ENCODE measurements at regions not wholly inside any gene's neighbourhood (a gene's known extent, or its start where the extent isn't known, plus 50 kb on each side); places are given as distances from the start of the nearest gene placed in this dataset.

GRCh38 chr2:236979664-236980063 is 106.0 kb upstream of the COPS8 start:
- DNase-seq (ENCODE audit: low spot score): no peak

GRCh38 chr2:236980961-236981360 is 104.7 kb upstream of the COPS8 start:
- peak; percentile 18 for DNase-seq (ENCODE audit: low spot score)

GRCh38 chr2:236981701-236982485 is 103.8 kb upstream of the COPS8 start:
- peak; percentile 77 for DNase-seq (ENCODE audit: low spot score)

- DNase-seq (ENCODE audit: low spot score): peak; percentile 26
These were observed 102.8 kb upstream of the COPS8 start for GRCh38 chr2:236982693-236983455.

DNA sequence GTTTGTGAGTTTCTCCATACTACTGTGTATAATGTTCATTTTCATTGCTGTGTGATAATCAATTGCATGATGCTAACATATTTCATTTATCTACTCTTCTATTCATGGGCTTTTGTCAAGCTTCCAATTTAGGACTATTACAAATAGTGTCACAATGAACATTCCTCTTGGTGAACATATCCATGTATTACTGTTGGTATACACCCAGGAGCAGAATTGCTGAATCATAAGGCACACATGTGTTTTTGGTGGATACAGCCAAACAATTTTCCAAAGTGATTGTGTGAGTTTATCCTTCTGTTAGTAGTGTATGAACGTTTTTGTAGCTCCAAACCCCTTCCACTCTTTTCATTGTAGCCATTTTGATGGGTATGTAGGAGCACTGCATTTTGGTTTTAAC is 101.6 kb upstream of the COPS8 start:
- DNase-seq (ENCODE audit: low spot score): no peak

GRCh38 chr2:236985761-236986339 is 99.8 kb upstream of the COPS8 start:
- no peak for DNase-seq (ENCODE audit: low spot score)

DNA sequence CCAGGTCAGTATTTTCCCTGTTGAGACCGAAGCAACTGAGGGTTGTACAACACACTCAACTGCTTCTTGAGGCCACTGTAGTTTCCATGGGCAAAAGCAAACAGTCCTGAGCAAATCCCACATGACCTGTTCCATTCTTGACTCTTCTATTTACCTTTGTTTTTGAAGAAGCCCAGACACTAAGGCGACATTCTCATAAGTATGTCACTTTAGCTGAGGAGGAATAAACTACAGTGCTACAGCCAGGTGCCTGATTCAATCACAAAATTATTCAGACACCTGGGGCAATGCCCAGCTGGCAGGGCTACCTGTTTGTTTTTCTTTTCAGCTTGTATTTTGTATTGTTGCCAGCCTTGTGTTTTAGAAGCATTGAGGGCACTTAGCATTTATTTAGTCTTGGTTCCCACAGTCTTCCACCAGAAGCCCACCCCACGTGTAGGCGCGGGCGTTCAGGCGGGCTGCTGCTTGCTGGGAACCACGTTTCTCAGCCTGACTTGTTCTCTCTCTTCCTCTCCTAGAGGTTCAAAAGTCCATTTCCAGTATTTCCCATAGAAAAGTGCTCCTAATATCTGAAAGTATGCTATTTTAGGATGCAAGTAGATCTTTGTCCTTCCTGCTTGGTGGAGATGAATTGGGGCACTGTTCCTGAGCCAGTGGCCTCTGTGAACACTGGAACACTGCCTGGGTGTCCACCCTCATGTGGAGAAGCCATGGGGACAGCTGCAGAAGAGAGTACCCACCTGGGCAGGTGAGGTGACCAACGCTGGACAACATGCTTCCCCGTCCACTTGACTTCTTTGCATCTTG is 99.0 kb upstream of the COPS8 start:
- peak; percentile 64 for DNase-seq (ENCODE audit: low spot score)

DNA sequence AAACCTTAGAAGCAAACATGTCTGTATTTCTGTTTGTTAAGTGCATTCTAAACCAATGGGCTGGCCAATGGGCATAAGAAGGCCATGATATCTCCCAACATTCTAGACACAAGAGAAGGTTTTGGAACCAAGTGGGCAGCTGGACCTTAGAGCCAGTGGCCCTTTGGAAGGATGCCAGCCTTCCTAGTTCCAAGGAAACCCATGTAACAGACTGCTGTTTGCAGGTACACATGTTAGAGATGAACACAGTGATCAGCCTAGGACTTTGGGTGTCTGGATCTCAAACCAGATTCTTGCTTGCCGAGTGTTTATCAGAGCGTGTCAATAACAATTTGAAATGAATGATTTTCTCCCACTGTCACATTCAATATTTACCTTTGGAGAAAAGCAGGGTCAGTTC is 97.5 kb upstream of the COPS8 start:
- no peak for DNase-seq (ENCODE audit: low spot score)

- DNase-seq (ENCODE audit: low spot score): peak; percentile 89
These were observed 96.7 kb upstream of the COPS8 start for GRCh38 chr2:236988690-236989624.

- no peak for DNase-seq (ENCODE audit: low spot score)
These were observed 95.1 kb upstream of the COPS8 start for GRCh38 chr2:236990552-236990951.

DNA sequence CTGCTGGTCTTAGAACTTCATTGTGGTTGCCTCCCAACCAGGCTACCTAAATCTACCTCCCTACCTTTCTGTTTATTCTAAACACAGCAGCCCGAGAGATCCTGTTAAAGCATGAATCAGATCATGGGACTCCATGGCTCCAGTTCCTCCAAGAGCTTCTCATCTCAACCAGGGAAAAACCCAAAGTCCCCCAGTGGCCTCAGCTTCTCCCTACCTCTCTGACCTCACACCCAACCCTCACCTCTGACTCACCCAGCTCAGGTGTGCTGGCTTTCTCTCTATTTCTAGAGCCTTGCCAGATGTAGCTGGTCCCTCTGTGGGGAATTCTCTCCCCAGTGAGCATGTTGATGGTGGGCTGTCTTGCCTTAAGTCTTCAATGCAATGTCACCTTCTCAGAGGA is 93.8 kb upstream of the COPS8 start:
- DNase-seq (ENCODE audit: low spot score): peak; percentile 28

DNA sequence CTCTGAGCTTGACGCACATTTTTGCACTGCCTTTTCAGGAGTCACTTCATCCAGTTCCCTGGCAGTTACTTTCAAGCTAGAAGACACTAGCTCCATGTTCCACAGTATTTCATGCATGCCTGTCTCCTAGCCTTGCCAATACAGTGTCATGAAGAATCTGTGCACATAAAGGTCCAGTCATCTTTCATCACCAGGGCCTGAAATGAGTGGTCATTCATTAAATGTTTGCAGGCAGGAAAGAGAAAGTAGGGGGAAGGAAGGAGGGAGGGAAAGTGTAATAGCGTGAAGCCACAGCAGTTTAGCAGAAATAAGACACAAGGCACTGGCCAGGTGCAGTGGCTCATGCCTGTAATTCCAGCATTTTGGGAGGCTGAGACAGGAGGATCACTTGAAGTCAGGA is 92.4 kb upstream of the COPS8 start:
- DNase-seq (ENCODE audit: low spot score): peak; percentile 12

DNA sequence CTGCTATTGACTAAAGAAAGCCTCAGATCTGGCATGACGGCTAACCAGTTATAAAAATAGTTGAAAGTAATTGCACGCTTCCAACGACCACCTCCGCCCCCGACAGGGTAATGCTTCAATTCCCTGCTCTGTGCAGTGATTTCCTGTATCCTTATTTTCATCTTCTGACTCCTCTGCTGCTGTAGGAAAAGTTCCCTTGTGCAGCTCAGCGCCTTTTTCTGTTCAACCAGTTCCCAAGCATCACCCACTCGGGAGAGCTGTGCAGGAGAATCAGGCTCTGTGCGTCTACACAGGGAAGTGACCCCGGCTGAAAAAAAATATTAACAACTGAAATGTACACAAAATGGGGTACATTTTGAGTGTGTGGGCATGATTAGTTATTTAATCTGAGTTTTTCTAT is 91.3 kb upstream of the COPS8 start:
- peak; percentile 33 for DNase-seq (ENCODE audit: low spot score)

- peak; percentile 39 for DNase-seq (ENCODE audit: low spot score)
These were observed 88.5 kb upstream of the COPS8 start for GRCh38 chr2:236997069-236997715.

- no peak for DNase-seq (ENCODE audit: low spot score)
These were observed 87.5 kb upstream of the COPS8 start for GRCh38 chr2:236998236-236998635.

- peak; percentile 64 for DNase-seq (ENCODE audit: low spot score)
These were observed 86.9 kb upstream of the COPS8 start for GRCh38 chr2:236998758-236999157.

GRCh38 chr2:237000481-237000880 is 85.2 kb upstream of the COPS8 start:
- DNase-seq (ENCODE audit: low spot score): peak; percentile 6

GRCh38 chr2:237005341-237005740 is 80.3 kb upstream of the COPS8 start:
- DNase-seq (ENCODE audit: low spot score): peak; percentile 16

DNA sequence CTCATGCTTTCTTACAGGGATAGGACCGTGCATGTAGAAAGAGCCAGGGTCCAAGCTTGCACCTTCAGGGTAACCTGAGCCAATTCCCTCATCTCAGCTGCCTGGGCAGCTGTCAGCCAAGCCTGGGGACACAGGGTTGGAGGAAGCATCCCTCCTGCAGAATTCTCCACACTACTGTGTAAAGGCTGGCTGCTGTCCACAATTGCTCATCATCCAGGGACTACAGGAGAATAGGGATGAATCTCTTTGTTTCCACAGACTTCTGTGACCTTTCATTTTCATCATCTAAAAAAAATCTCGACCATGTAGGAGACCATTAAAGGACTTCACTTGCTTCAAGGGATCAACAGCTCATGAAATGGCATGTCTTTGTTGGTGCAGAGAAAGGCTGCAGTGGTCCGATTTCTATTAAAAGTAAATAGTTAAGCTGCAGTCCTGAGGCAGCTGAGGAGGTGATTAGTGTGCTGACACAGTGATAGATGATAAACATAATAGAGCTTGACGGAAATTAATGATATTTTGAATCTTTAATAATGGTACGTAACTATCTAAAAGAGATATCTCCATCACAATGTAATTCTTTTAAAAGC is 74.4 kb upstream of the COPS8 start:
- peak; percentile 11 for DNase-seq (ENCODE audit: low spot score)

All from mesenteric fat pad (tissue), 1 donor.